Lung (tissue), 11 donors: ENCODE measurements at regions not wholly inside any gene's neighbourhood (a gene's known extent, or its start where the extent isn't known, plus 50 kb on each side); places are given as distances from the start of the nearest gene placed in this dataset.

Source experiments
- ATAC-seq: fragments of 200-7000 bp; cut with Tn5 transposase; one replicate; pipeline ENCODE4 v1.9.1; 2020; ENCODE audit warnings: moderate number of reproducible peaks; ENCODE audit not compliant: insufficient read depth, low FRiP score
- DNase-seq, 3 donors: peaks; one replicate each; pipeline ENCODE4 v3.0.0-alpha.2; 2013 to 2017
- H3K27ac ChIP-seq, 2 donors: one replicate each; pipeline ENCODE4 v1.5.1; 2013; ENCODE audit warnings: mild to moderate bottlenecking in 2 of 2, moderate library complexity in 2 of 2, control low read depth in 1 of 2, inconsistent platforms in 1 of 2, low read depth in 1 of 2, low read length in 1 of 2
- H3K27me3 ChIP-seq, 3 donors: one replicate each; pipeline ENCODE4 v1.5.1; 2013; ENCODE audit warnings: low read length in 2 of 3; ENCODE audit not compliant: control insufficient read depth in 3 of 3, insufficient read depth in 3 of 3
- H3K36me3 ChIP-seq, 4 donors: one replicate each; pipeline ENCODE4 v1.5.1; 2013; ENCODE audit warnings: low read length in 4 of 4, mild to moderate bottlenecking in 1 of 4, moderate library complexity in 1 of 4; ENCODE audit not compliant: control insufficient read depth in 4 of 4, insufficient read depth in 4 of 4
- H3K4me1 ChIP-seq, 5 donors: one replicate each; pipeline ENCODE4 v1.5.1; 2013; ENCODE audit warnings: low read length in 5 of 5, mild to moderate bottlenecking in 2 of 5, moderate library complexity in 1 of 5; ENCODE audit not compliant: control insufficient read depth in 5 of 5, insufficient read depth in 5 of 5
- H3K4me3 ChIP-seq: one replicate; pipeline ENCODE4 v1.5.1; 2013; ENCODE audit warnings: mild to moderate bottlenecking, control low read depth, moderate library complexity
- H3K9ac ChIP-seq, 2 donors: one replicate each; pipeline ENCODE4 v1.5.1; 2013; ENCODE audit warnings: low read length in 2 of 2, control low read depth in 1 of 2; ENCODE audit not compliant: insufficient read depth in 1 of 2
- H3K9me3 ChIP-seq, 4 donors: one replicate each; pipeline ENCODE4 v1.5.1; 2013; ENCODE audit warnings: low read length in 3 of 4, mild to moderate bottlenecking in 1 of 4, moderate library complexity in 1 of 4; ENCODE audit not compliant: control insufficient read depth in 4 of 4, insufficient read depth in 3 of 4
- CTCF ChIP-seq: IDR thresholded peaks from 2 replicates; pipeline ENCODE4 v1.5.1; 2012; ENCODE audit warnings: mild to moderate bottlenecking; ENCODE audit errors: control extremely low read depth, extremely low read depth
- WGBS, 2 donors: extraction: QIAGEN DNeasy Blood & Tissue Kit; methylation state at CpG; one replicate each; pipeline ENCODE4 v1.1.7; 2013; 5-methylcytosine and 5-hydroxymethylcytosine counted together
- donor health status: control.
- donor health status: control.
- donor health status: Bipolar disorder and iron deficiency.
- donor health status: healthy.
- donor health status: DM: yes; HTN: yes; CAD: no.

GRCh38 chr4:4695497-4695896, 153.6 kb upstream of the STX18 start:
- Histone ChIP-seq H3K27me3 (no peaks in the 10 kb centered on the region), H3K36me3 (no peaks in the 10 kb centered on the region), H3K9ac (no peak overlapping the region), H3K4me1 (peaks cover 0 to 14% (median 5%) of the 10 kb centered on the region in 5 donors), H3K9me3 (peaks cover 0 to 3% (median 0%) of the 10 kb centered on the region in 4 donors), H3K27ac (no peak overlapping the region), H3K4me3 (no peak overlapping the region)
- TF ChIP-seq CTCF: no peak
- 94 to 96% methylated on average over 1 of the region's 1 CpG for WGBS, 2 donors
- ATAC-seq: no peak
- DNase-seq: no peak

GRCh38 chr4:4694827-4695226, 153.0 kb upstream of the STX18 start:
- Histone ChIP-seq H3K9me3 (peaks cover 0 to 3% (median 0%) of the 10 kb centered on the region in 4 donors), H3K27me3 (no peaks in the 10 kb centered on the region), H3K9ac (no peak overlapping the region), H3K36me3 (no peaks in the 10 kb centered on the region), H3K4me3 (no peak overlapping the region), H3K4me1 (peaks cover 0 to 14% (median 5%) of the 10 kb centered on the region in 5 donors), H3K27ac (no peak overlapping the region)
- DNase-seq (peak in 1 of 3 donors; percentile 16), ATAC-seq (no peak)
- no peak for TF ChIP-seq CTCF

GRCh38 chr4:4694296-4694772, 152.5 kb upstream of the STX18 start:
- peaks cover 0 to 14% (median 5%) of the 10 kb centered on the region in 5 donors for H3K4me1 ChIP-seq
- H3K4me3 ChIP-seq: no peak overlapping the region
- no peak overlapping the region for H3K9ac ChIP-seq
- ATAC-seq (no peak), DNase-seq (peak; percentile 86 to 89 (median 87))
- H3K27me3 ChIP-seq: no peaks in the 10 kb centered on the region
- 56 to 68% methylated on average over 5 of the region's 5 CpGs for WGBS, 2 donors
- TF ChIP-seq CTCF: no peak
- no peaks in the 10 kb centered on the region for H3K36me3 ChIP-seq
- H3K27ac ChIP-seq: no peak overlapping the region
- peaks cover 0 to 3% (median 0%) of the 10 kb centered on the region in 4 donors for H3K9me3 ChIP-seq

GRCh38 chr4:4693755-4694295, 152.0 kb upstream of the STX18 start:
- DNase-seq: peak in 1 of 3 donors; percentile 21
- Histone ChIP-seq H3K27me3 (no peaks in the 10 kb centered on the region), H3K4me3 (no peak overlapping the region), H3K27ac (no peak overlapping the region), H3K9me3 (peaks cover 0 to 3% (median 0%) of the 10 kb centered on the region in 4 donors), H3K9ac (no peak overlapping the region), H3K36me3 (no peaks in the 10 kb centered on the region), H3K4me1 (peaks cover 0 to 14% (median 5%) of the 10 kb centered on the region in 5 donors)
- TF ChIP-seq CTCF: no peak
- WGBS, 2 donors: 84 to 91% methylated on average over 8 of the region's 8 CpGs
- no peak for ATAC-seq
